Pancreas (tissue), 10 donors: ENCODE measurements at regions not wholly inside any gene's neighbourhood (a gene's known extent, or its start where the extent isn't known, plus 50 kb on each side); places are given as distances from the start of the nearest gene placed in this dataset.

Experiments
- ATAC-seq, 4 donors: fragments of 200-7000 bp; cut with Tn5 transposase; one replicate each; pipeline versions ENCODE4 v1.8.0 to v1.9.1; 2020; ENCODE audit warnings: mild to moderate bottlenecking in 4 of 4, moderate library complexity in 4 of 4
- DNase-seq, 6 donors: peaks; one replicate each; pipeline ENCODE4 v3.0.0-alpha.2; 2020
- FAIRE-seq: peaks from 2 replicates; lab custom pipeline; 2012; peaks lifted over from hg19 to GRCh38; lab: Jason Lieb, UNC
- H3K27ac ChIP-seq, 4 donors: fragments of 200-600 bp; sonication (generic); 1 replicate in 3 of 4; 2 replicates in 1 of 4; pipeline versions ENCODE4 v1.5.0 to v1.8.0; 2020
- H3K27me3 ChIP-seq, 4 donors: fragments of 200-600 bp; one replicate each; pipeline ENCODE4 v1.8.0; 2021
- H3K36me3 ChIP-seq, 3 donors: fragments of 200-600 bp; sonication (generic) in 1 of 3; one replicate each; pipeline versions ENCODE4 v1.5.0 to v1.8.0; 2020 to 2021
- H3K4me1 ChIP-seq, 3 donors: fragments of 200-600 bp; one replicate each; pipeline ENCODE4 v1.8.0; 2021
- H3K4me3 ChIP-seq, 4 donors: fragments of 200-600 bp; sonication (generic) in 2 of 4; one replicate each; pipeline versions ENCODE4 v1.5.0 to v1.8.0; 2020 to 2021
- H3K9me3 ChIP-seq, 4 donors: fragments of 200-600 bp; one replicate each; pipeline ENCODE4 v1.8.0; 2021
- WGBS, 2 donors: extraction: QIAGEN DNeasy Blood & Tissue Kit; methylation state at CpG; one replicate each; pipeline ENCODE4 v1.1.7; 2013; 5-methylcytosine and 5-hydroxymethylcytosine counted together
- intact Hi-C, 3 donors: fragments of 100-400 bp; cut with DNase I; formaldehyde crosslinking; loops; one replicate each; pipeline versions ENCODE4 v1.11.1 to v1.14.2; 2022
- TF ChIP-seq, protein P1 (sequence below), 4 donors: fragments of 200-600 bp; sonication (generic) in 3 of 4; IDR thresholded peaks; one replicate each; pipeline versions ENCODE4 v1.5.0 to v1.8.0; 2021; ENCODE audit warnings: antibody characterized with exemption in 4 of 4
- donor health status: healthy with polysubstance abuse.
- donor health status: DM: no; HTN: no; CAD: no; lungs with moderate emphysema.
- donor health status: DM: no; HTN: no; CAD: no.
- donor health status: control.
- donor health status: control.
- donor health status: Bipolar disorder and iron deficiency.
- donor health status: DM: yes; HTN: yes; CAD: no.
- donor health status: DM: no; HTN: no; CAD: no.
- donor health status: DM: no; HTN: no; CAD: no.
- donor health status: DM: yes; HTN: yes; CAD: no.

DNA sequence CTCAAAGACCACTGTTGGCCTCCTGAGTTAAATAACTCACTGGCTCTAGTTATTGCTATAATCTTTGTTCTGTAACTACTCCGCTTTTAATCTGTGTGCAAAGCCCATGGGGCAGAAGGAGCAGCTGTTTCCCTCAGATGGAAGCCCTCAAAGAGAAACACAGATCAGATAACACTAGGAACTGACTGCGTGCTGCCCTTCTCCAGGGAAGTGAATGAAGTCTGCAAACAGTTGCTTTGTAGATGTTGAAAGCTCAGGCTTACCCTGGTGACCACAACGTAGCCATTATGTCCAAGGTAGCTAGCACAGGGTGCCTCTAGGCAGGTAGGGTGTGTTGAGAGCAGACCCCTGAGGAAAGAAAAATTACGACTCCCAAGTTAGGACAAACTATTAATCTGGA is 152.3 kb upstream of the STAC start:
- FAIRE-seq (no peak), DNase-seq (no peak), ATAC-seq (no peak)
- H3K4me3 ChIP-seq = no peak overlapping the region
- no peaks in the 10 kb centered on the region for H3K4me1 ChIP-seq
- no peak overlapping the region for H3K27ac ChIP-seq
- TF ChIP-seq, protein P1, sequence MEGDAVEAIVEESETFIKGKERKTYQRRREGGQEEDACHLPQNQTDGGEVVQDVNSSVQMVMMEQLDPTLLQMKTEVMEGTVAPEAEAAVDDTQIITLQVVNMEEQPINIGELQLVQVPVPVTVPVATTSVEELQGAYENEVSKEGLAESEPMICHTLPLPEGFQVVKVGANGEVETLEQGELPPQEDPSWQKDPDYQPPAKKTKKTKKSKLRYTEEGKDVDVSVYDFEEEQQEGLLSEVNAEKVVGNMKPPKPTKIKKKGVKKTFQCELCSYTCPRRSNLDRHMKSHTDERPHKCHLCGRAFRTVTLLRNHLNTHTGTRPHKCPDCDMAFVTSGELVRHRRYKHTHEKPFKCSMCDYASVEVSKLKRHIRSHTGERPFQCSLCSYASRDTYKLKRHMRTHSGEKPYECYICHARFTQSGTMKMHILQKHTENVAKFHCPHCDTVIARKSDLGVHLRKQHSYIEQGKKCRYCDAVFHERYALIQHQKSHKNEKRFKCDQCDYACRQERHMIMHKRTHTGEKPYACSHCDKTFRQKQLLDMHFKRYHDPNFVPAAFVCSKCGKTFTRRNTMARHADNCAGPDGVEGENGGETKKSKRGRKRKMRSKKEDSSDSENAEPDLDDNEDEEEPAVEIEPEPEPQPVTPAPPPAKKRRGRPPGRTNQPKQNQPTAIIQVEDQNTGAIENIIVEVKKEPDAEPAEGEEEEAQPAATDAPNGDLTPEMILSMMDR (IDR thresholded peaks at IDR 0.05) = no peak
- H3K36me3 ChIP-seq = no peaks in the 10 kb centered on the region
- no peaks in the 10 kb centered on the region for H3K27me3 ChIP-seq
- intact Hi-C loops = no loop called here
- no peaks in the 10 kb centered on the region for H3K9me3 ChIP-seq
- WGBS, 2 donors = 28 to 41% methylated on average over 4 of the region's 4 CpGs

DNA sequence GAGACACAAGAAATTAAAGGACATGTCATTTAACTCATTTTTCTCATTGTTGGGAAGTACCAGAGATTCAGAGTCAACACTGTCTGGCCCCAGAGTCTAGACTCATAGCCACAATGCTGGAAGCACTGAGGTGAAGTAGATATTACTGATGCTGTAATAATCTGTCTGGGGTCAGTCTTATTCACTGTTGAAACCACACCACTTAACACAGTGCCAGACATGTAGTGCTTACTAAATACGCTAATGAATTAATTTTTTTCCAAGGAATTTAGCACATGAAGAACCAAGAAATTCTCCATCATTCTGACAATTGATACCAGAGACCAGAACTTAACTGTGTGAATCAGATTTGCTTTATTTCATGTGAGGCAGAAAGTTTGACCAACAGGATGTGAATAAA is 150.8 kb upstream of the STAC start:
- Histone ChIP-seq H3K36me3 (no peaks in the 10 kb centered on the region), H3K27me3 (no peaks in the 10 kb centered on the region), H3K9me3 (no peaks in the 10 kb centered on the region), H3K4me3 (no peak overlapping the region), H3K27ac (no peak overlapping the region), H3K4me1 (no peaks in the 10 kb centered on the region)
- intact Hi-C loops = no loop called here
- WGBS, 2 donors = 79% methylated on average over 1 of the region's 1 CpG
- FAIRE-seq = no peak
- no peak for DNase-seq
- ATAC-seq = no peak
- TF ChIP-seq, protein P1 (IDR thresholded peaks at IDR 0.05) = no peak

DNA sequence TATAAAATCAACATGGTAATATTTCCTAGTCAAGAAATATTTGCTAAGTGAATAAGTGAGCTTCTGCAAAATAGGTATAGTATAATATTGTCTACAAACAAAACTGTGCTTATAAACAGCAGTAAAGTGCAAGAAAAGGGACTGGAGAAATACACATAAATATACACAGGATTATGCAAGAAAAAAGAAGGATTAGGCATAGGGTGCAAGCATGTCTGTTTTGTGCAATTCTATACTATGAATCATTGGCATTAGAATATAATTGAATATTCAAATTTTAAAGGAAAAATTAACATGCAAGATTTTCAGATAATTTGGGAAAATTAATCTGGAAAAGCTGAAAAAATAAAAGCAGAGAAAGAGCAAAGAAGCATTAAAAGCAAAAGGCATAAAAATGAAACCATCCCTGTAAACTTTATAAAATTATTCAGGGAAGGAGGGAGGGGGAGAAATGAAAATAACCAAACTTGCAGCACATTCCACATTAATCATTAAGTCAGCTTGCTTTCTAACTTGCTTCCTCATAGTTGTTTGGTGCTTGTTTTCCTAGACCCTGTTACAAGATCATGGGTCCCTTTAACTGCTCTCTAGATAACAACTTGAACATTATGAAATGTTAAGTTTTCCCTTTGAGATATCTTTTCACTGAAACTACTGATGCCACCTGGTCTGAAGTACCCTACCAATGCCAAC is 147.4 kb upstream of the STAC start:
- Histone ChIP-seq H3K4me3 (no peak overlapping the region), H3K36me3 (no peaks in the 10 kb centered on the region), H3K4me1 (no peaks in the 10 kb centered on the region), H3K9me3 (no peaks in the 10 kb centered on the region), H3K27me3 (no peaks in the 10 kb centered on the region), H3K27ac (no peak overlapping the region)
- ATAC-seq = no peak
- intact Hi-C loops = no loop called here
- FAIRE-seq = no peak
- TF ChIP-seq, protein P1 (IDR thresholded peaks at IDR 0.05) = no peak
- DNase-seq = no peak

DNA sequence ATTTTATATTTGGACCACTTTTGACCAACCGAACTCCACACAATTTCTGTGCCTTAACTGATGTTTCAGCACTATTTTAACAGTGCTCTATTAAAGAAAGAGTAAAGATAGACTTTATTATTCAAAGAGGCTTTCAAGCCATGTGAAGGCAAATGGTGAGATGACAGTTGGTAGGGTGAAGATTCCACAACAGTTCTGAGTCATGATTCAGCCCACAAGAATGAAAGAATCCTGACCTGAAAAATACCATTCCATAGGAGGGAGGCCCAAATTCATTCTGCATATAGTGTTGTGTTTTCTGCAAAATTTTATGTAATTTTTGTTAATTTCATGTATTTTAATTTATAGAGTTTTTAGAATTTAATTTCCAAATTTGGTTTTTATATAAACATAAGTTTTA is 135.6 kb upstream of the STAC start:
- Histone ChIP-seq H3K4me1 (no peaks in the 10 kb centered on the region), H3K4me3 (no peak overlapping the region), H3K36me3 (no peaks in the 10 kb centered on the region), H3K9me3 (no peaks in the 10 kb centered on the region), H3K27me3 (no peaks in the 10 kb centered on the region), H3K27ac (no peak overlapping the region)
- TF ChIP-seq, protein P1 (IDR thresholded peaks at IDR 0.05) = no peak
- WGBS, 2 donors = 53 to 71% methylated on average over 1 of the region's 1 CpG
- FAIRE-seq (no peak), DNase-seq (no peak), ATAC-seq (no peak)
- intact Hi-C loops = no loop called here

DNA sequence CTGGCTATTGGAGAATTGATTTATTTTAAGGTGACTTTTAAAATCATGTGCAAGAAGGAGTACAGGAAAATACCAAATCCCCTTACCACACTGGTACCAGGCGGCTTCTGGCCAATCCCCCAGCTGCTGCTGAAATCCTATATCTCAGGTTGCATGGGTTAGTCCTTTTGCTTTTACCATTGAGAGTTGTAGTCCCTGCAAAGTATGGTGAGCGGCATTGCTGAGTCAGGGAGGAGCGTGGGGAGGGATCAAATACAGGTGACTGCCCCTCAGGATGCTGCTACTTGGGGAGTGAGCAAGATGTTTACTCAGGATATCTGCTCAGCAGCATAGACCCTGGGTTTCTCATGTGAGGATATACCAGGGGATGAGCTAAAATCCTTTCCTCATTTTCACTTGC is 131.9 kb upstream of the STAC start:
- 52 to 61% methylated on average over 3 of the region's 3 CpGs for WGBS, 2 donors
- no peaks in the 10 kb centered on the region for H3K36me3 ChIP-seq
- no peak overlapping the region for H3K27ac ChIP-seq
- H3K27me3 ChIP-seq = no peaks in the 10 kb centered on the region
- ATAC-seq = no peak
- FAIRE-seq = no peak
- H3K4me3 ChIP-seq = no peak overlapping the region
- DNase-seq = no peak
- TF ChIP-seq, protein P1 (IDR thresholded peaks at IDR 0.05) = no peak
- no peaks in the 10 kb centered on the region for H3K9me3 ChIP-seq
- intact Hi-C loops = no loop called here
- no peaks in the 10 kb centered on the region for H3K4me1 ChIP-seq
